ENCODE measurements at regions not wholly inside any gene's neighbourhood (a gene's known extent, or its start where the extent isn't known, plus 50 kb on each side); places are given as distances from the start of the nearest gene placed in this dataset.

- no peak for FAIRE-seq
- H3K4me1 ChIP-seq = no peaks in the 10 kb centered on the region
- CTCF ChIA-PET = interaction anchor here (0.9 kb wide), 1 partner anchor 8 kb away, joined by 3 read pairs; no protein-coding TSS in a partner anchor
- TF ChIP-seq RARB (CRISPR knock-in tag; IDR thresholded peaks at IDR 0.05) (no peak), CHD4 (IDR thresholded peaks at IDR 0.05; ENCODE audit: borderline replicate concordance) (no peak), JUN (IDR thresholded peaks at IDR 0.05) (no peak), RCOR1 (IDR thresholded peaks at IDR 0.05; ENCODE audit: low read depth, low read length) (no peak), RAD21 (conservative IDR thresholded peaks at IDR 0.05 in 1 of 2, IDR thresholded peaks at IDR 0.05 in 1 of 2) (no peak), ZSCAN20 (CRISPR knock-in tag; IDR thresholded peaks at IDR 0.05) (no peak), ATOH8 (CRISPR knock-in tag; IDR thresholded peaks at IDR 0.05; ENCODE audit: low read depth) (no peak), PHF8 (IDR thresholded peaks at IDR 0.05; ENCODE audit: borderline replicate concordance, low read depth) (no peak), CHD2 (IDR thresholded peaks at IDR 0.05; ENCODE audit: low read length, partially characterized antibody) (no peak), HOXB5 (CRISPR knock-in tag; IDR thresholded peaks at IDR 0.05) (no peak), CBX2 (IDR thresholded peaks at IDR 0.05; ENCODE audit: borderline replicate concordance, low read depth) (no peak), PBX3 (IDR thresholded peaks at IDR 0.05) (no peak), NR3C1 (IDR thresholded peaks at IDR 0.05) (no peak), MAZ (IDR thresholded peaks at IDR 0.05; ENCODE audit: borderline replicate concordance, low read depth, low read length) (no peak), HDAC2 (IDR thresholded peaks at IDR 0.05) (no peak), E2F6 (IDR thresholded peaks at IDR 0.05; ENCODE audit: borderline replicate concordance, low read depth) (no peak)
- TF ChIP-seq, protein P1, sequence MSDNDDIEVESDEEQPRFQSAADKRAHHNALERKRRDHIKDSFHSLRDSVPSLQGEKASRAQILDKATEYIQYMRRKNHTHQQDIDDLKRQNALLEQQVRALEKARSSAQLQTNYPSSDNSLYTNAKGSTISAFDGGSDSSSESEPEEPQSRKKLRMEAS (IDR thresholded peaks at IDR 0.05) = no peak
- TF ChIP-seq, protein P2, sequence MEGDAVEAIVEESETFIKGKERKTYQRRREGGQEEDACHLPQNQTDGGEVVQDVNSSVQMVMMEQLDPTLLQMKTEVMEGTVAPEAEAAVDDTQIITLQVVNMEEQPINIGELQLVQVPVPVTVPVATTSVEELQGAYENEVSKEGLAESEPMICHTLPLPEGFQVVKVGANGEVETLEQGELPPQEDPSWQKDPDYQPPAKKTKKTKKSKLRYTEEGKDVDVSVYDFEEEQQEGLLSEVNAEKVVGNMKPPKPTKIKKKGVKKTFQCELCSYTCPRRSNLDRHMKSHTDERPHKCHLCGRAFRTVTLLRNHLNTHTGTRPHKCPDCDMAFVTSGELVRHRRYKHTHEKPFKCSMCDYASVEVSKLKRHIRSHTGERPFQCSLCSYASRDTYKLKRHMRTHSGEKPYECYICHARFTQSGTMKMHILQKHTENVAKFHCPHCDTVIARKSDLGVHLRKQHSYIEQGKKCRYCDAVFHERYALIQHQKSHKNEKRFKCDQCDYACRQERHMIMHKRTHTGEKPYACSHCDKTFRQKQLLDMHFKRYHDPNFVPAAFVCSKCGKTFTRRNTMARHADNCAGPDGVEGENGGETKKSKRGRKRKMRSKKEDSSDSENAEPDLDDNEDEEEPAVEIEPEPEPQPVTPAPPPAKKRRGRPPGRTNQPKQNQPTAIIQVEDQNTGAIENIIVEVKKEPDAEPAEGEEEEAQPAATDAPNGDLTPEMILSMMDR (IDR thresholded peaks at IDR 0.05) = no peak
- DNase-seq (ENCODE audit: low read depth in 1 of 2, low spot score in 1 of 2) = no peak
- H3K4me2 ChIP-seq = no peak overlapping the region
- H3K4me3 ChIP-seq = no peak overlapping the region
- no peak for ATAC-seq
- H3K27ac ChIP-seq = no peak overlapping the region
- WGBS (ENCODE audit: missing lambda C conversion rate) = 0% methylated on average over 1 of the region's 1 CpG
- H3K9me3 ChIP-seq = no peaks in the 10 kb centered on the region
- POLR2A ChIA-PET = no interaction called here
Measured at GRCh38 chr9:1748407-1748806, 266.7 kb upstream of the SMARCA2 start.

DNA sequence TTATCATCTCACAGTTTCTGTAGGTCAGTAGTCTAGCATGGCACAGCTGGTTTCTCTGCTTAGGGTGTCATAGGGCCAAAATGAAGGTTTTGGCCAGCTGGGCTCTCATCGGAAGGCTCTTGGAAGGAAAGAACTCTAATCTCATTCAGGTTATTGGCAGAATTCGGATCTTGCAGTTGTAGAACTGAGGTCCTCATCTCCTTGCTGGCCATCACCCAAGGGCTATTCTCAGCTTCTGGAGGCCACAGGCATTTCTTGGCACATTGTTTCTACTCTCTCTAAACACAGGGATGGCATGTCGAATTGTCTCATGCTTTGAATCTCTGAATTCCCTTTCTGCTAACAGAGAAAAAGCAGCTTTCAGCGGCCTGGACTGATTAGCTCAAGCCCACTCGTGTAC is 258.0 kb upstream of the SMARCA2 start:
- no peak for FAIRE-seq
- POLR2A ChIA-PET = no interaction called here
- no peak overlapping the region for H3K4me2 ChIP-seq
- no peak for DNase-seq (ENCODE audit: low read depth in 1 of 2, low spot score in 1 of 2)
- CTCF ChIA-PET = interaction anchor here (0.8 to 1.0 kb wide), 2 partner anchors 9 to 153 kb away, joined by 3 read pairs; no protein-coding TSS in a partner anchor
- no peaks in the 10 kb centered on the region for H3K4me1 ChIP-seq
- 14% methylated on average over 5 of the region's 5 CpGs for WGBS (ENCODE audit: missing lambda C conversion rate)
- no peaks in the 10 kb centered on the region for H3K9me3 ChIP-seq
- no peak overlapping the region for H3K27ac ChIP-seq
- no peak for ATAC-seq
- no peak overlapping the region for H3K4me3 ChIP-seq
- TF ChIP-seq RFX5 (IDR thresholded peaks at IDR 0.05) = no peak
- TF ChIP-seq, protein P2 (IDR thresholded peaks at IDR 0.05) = no peak
- no peak for TF ChIP-seq EHF (CRISPR knock-in tag; IDR thresholded peaks at IDR 0.05)
- no peak for TF ChIP-seq FOSL2 (IDR thresholded peaks at IDR 0.05)
- no peak for TF ChIP-seq FOSL2 (CRISPR knock-in tag; IDR thresholded peaks at IDR 0.05)
- TF ChIP-seq KDM1A (IDR thresholded peaks at IDR 0.05; ENCODE audit: low read depth) = no peak
- no peak for TF ChIP-seq HEYL (CRISPR knock-in tag; IDR thresholded peaks at IDR 0.05)
- TF ChIP-seq REST (IDR thresholded peaks at IDR 0.05) = no peak
- no peak for TF ChIP-seq NR3C1 (IDR thresholded peaks at IDR 0.05)
- no peak for TF ChIP-seq TFCP2L1 (CRISPR knock-in tag; IDR thresholded peaks at IDR 0.05)
- TF ChIP-seq SREBF2 (IDR thresholded peaks at IDR 0.05) = no peak
- no peak for TF ChIP-seq BHLHE40 (IDR thresholded peaks at IDR 0.05; ENCODE audit: low read depth, low read length)
- no peak for TF ChIP-seq HOXB5 (CRISPR knock-in tag; IDR thresholded peaks at IDR 0.05)

All from A549 (cell line).